MCF 10A (cell line): ENCODE measurements at regions not wholly inside any gene's neighbourhood (a gene's known extent, or its start where the extent isn't known, plus 50 kb on each side); places are given as distances from the start of the nearest gene placed in this dataset.

Experiments used
- BruUV-seq: library from RNA; stranded (reverse); fragments of 400-500 nt; replicated peaks from 2 replicates; lab custom pipeline; 2021; lab: Mats Ljungman, UMichigan
- CTCF ChIA-PET: fragments of 300-600 bp; sonication (Branson Sonifier 250); formaldehyde crosslinking; extraction: SDS; loops from one replicate; lab custom pipeline; 2021; ENCODE audit warnings: antibody characterized with exemption, inconsistent platforms; lab: Yijun Ruan, JAX
- POLR2A ChIA-PET: fragments of 300-600, 350-650 bp; sonication (Branson Sonifier 250); formaldehyde crosslinking; extraction: SDS; loops from one replicate; lab custom pipeline; 2020; ENCODE audit warnings: antibody characterized with exemption, inconsistent platforms; lab: Yijun Ruan, JAX
- DNase-seq: peaks from one replicate; pipeline ENCODE4 v3.0.0-alpha.2; 2018; ENCODE audit not compliant: unreplicated experiment
- H3K27ac Mint-ChIP-seq: one replicate; pipeline ENCODE4 v1.8.0; 2022; ENCODE audit warnings: mild to moderate bottlenecking, low read depth, mixed read lengths; ENCODE audit not compliant: unreplicated experiment
- H3K27me3 Mint-ChIP-seq: one replicate; pipeline ENCODE4 v1.8.0; 2022; ENCODE audit warnings: mixed read lengths; ENCODE audit not compliant: insufficient read depth, unreplicated experiment
- H3K36me3 Mint-ChIP-seq: one replicate; pipeline ENCODE4 v1.8.0; 2022; ENCODE audit warnings: mild to moderate bottlenecking, moderate library complexity, mixed read lengths; ENCODE audit not compliant: insufficient read depth, unreplicated experiment
- H3K4me1 Mint-ChIP-seq: one replicate; pipeline ENCODE4 v1.8.0; 2022; ENCODE audit warnings: mixed read lengths; ENCODE audit not compliant: insufficient read depth, unreplicated experiment
- H3K4me3 Mint-ChIP-seq: one replicate; pipeline ENCODE4 v1.8.0; 2022; ENCODE audit warnings: mild to moderate bottlenecking, moderate library complexity, mixed read lengths; ENCODE audit not compliant: unreplicated experiment
- H3K9me3 Mint-ChIP-seq: one replicate; pipeline ENCODE4 v1.8.0; 2022; ENCODE audit warnings: mixed read lengths; ENCODE audit not compliant: unreplicated experiment
- intact Hi-C: fragments of 100-400 bp; cut with micrococcal nuclease; formaldehyde crosslinking; loops from 2 replicates; pipeline ENCODE4 v1.14.1; 2022
- TF ChIP-seq, protein P1 (sequence below): fragments of 200-600 bp; IDR thresholded peaks from one replicate; pipeline ENCODE4 v1.8.0; 2022; ENCODE audit warnings: antibody characterized with exemption, mild to moderate bottlenecking; ENCODE audit not compliant: unreplicated experiment

DNA sequence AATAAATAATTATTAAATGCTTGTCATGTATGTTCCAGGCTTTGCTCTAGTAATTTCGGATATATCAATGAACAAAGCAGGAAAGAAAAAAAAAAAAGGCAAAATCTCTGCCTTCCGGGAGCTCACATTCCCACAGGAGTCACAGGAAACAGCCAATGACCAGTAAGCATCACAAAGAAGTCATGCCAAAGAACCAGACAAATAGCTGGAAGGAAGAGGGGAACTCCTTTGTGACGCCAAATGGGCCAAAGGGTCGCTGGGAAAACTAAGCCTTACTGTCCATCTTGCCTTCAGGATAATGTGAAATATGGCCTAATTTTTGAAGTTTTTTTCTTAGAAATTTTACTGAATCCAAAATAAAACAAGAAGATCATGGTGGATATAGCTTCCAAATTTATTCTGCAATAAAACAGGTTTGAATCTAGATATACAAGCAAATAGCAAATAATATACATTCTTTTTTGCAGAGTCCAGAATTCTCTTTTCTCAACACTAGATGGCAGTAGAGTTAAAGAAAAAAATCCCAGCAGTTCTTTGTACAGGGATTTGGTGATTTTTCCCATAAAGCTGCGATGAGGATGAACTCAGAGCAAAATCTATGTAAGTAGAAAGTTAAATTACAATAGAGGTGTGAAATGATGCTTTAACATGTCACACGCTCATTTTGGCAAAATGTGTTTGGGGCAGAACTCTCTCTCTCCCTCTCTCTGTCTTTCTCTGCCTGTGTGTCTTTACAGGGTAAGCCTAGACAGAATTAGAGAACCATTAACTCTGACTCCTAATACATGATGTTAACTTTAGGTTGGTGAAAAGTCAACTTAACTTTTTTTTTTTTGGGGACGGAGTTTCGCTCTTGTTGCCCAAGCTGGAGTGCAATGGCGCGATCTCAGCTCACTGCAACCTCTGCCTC lies 60.0 kb upstream of the TUT7 start:
- ChIA-PET POLR2A (interaction anchor here (0.7 to 1.7 kb wide), 11 partner anchors 8 to 911 kb away, joined by 3 to 7 read pairs (median 3); partner anchors contain the start of gene TUT7), CTCF (interaction anchor here (0.6 to 4.9 kb wide), 35 partner anchors 8 to 1273 kb away, joined by 3 to 40 read pairs (median 4); no protein-coding TSS in a partner anchor)
- H3K36me3 Mint-ChIP-seq = no peaks in the 10 kb centered on the region
- no peak overlapping the region for H3K4me3 Mint-ChIP-seq
- H3K4me1 Mint-ChIP-seq = no peaks in the 10 kb centered on the region
- H3K27ac Mint-ChIP-seq = no peak overlapping the region
- no peaks in the 10 kb centered on the region for H3K9me3 Mint-ChIP-seq
- BruUV-seq = no TSS peak
- intact Hi-C loops = loop anchor here (1.0 kb wide), 3 partner anchors 73 to 910 kb away; partner anchors contain the start of gene GAS1
- no peaks in the 10 kb centered on the region for H3K27me3 Mint-ChIP-seq
- TF ChIP-seq, protein P1, sequence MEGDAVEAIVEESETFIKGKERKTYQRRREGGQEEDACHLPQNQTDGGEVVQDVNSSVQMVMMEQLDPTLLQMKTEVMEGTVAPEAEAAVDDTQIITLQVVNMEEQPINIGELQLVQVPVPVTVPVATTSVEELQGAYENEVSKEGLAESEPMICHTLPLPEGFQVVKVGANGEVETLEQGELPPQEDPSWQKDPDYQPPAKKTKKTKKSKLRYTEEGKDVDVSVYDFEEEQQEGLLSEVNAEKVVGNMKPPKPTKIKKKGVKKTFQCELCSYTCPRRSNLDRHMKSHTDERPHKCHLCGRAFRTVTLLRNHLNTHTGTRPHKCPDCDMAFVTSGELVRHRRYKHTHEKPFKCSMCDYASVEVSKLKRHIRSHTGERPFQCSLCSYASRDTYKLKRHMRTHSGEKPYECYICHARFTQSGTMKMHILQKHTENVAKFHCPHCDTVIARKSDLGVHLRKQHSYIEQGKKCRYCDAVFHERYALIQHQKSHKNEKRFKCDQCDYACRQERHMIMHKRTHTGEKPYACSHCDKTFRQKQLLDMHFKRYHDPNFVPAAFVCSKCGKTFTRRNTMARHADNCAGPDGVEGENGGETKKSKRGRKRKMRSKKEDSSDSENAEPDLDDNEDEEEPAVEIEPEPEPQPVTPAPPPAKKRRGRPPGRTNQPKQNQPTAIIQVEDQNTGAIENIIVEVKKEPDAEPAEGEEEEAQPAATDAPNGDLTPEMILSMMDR = peak; percentile 44
- DNase-seq = peak; percentile 45

DNA sequence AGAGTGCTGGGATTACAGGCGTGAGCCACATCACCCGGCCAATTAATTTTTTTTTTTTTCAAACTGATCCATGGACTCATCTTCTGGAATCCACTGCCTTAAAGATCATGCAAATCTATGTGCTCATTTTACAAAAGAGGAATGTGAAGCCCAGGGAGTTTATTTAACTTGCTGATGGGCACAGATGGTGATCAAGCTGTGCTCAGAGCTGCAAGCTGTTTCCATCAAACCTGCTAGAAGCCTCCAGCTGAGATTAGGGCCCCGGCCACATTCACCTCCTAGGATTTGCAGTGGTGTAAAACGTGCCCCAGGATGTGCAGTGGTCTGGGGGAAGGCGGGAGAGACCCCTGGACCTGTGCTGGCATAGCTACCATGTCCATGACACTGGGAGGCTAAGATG lies 56.1 kb upstream of the TUT7 start:
- no peaks in the 10 kb centered on the region for H3K36me3 Mint-ChIP-seq
- H3K27me3 Mint-ChIP-seq = no peaks in the 10 kb centered on the region
- H3K27ac Mint-ChIP-seq = no peak overlapping the region
- BruUV-seq = no TSS peak
- intact Hi-C loops = no loop called here
- ChIA-PET CTCF (interaction anchor here (0.9 to 1.1 kb wide), 2 partner anchors 24 to 44 kb away, joined by 3 to 4 read pairs; no protein-coding TSS in a partner anchor), POLR2A (interaction anchor here (0.6 to 10.9 kb wide), 5 partner anchors 11 to 1858 kb away, joined by 3 to 481 read pairs (median 4); partner anchors contain the start of genes GAS1 and TUT7)
- peaks cover 35% of the 10 kb centered on the region for H3K4me1 Mint-ChIP-seq
- no peak overlapping the region for H3K4me3 Mint-ChIP-seq
- DNase-seq = no peak
- no peaks in the 10 kb centered on the region for H3K9me3 Mint-ChIP-seq
- TF ChIP-seq, protein P1 = no peak

DNA sequence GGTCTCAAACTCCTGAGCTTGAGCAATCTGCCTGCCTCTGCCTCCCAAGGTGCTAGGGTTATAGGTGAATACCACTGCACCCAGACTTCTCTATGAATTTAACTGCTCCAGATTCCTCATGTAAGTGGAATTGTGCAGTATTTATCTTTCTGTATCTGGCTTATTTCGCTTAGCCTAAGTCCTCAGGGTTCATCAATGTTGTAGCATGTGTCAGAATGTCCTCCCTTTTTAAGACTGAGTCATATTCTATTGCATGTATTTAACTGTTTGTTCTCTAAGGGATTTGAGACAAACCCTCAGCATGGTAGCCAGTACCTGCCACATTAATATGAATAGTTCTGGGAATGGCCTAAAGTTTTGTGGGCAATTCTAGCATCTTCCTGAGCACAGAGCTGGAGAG lies 53.9 kb upstream of the TUT7 start:
- peak; percentile 31 for DNase-seq
- ChIA-PET CTCF (interaction anchor here (0.5 to 1.6 kb wide), 6 partner anchors 9 to 80 kb away, joined by 3 to 4 read pairs (median 3); no protein-coding TSS in a partner anchor), POLR2A (interaction anchor here (0.6 to 10.9 kb wide), 12 partner anchors 10 to 967 kb away, joined by 3 to 481 read pairs (median 8); partner anchors contain the start of genes GAS1, ISCA1 and TUT7)
- peaks cover 49% of the 10 kb centered on the region for H3K4me1 Mint-ChIP-seq
- intact Hi-C loops = loop anchor here (5.0 kb wide), 2 partner anchors 41 to 126 kb away; partner anchors contain the start of gene ISCA1
- H3K9me3 Mint-ChIP-seq = no peaks in the 10 kb centered on the region
- TF ChIP-seq, protein P1 = no peak
- H3K4me3 Mint-ChIP-seq = peak overlapping the region; percentile 61
- BruUV-seq = no TSS peak
- no peaks in the 10 kb centered on the region for H3K27me3 Mint-ChIP-seq
- peaks cover 9% of the 10 kb centered on the region for H3K36me3 Mint-ChIP-seq
- H3K27ac Mint-ChIP-seq = peak overlapping the region; percentile 95
